ENCODE measurements at regions not wholly inside any gene's neighbourhood (a gene's known extent, or its start where the extent isn't known, plus 50 kb on each side); places are given as distances from the start of the nearest gene placed in this dataset.

GRCh38 chr14:34319140-34319539, 142.9 kb downstream of the SPTSSA start:
- ChIA-PET POLR2A (no interaction called here), CTCF (interaction anchor here (1.4 kb wide), 1 partner anchor 13 kb away, joined by 4 read pairs; no protein-coding TSS in a partner anchor)

GRCh38 chr14:34318014-34318413, 144.0 kb downstream of the SPTSSA start:
- CTCF ChIA-PET: no interaction called here

More at GRCh38 chr14:34319140-34319539, 142.9 kb downstream of the SPTSSA start:
- 0 out of 2 replicates have a peak, but pooled peaks cover 4% of the 10 kb centered on the region for H3K9me3 Mint-ChIP-seq
- H3K4me1 Mint-ChIP-seq: no peaks in the 10 kb centered on the region
- no peaks in the 10 kb centered on the region for H3K27me3 Mint-ChIP-seq (ENCODE audit: low read depth)
- H3K36me3 Mint-ChIP-seq: no peaks in the 10 kb centered on the region
- H3K27ac Mint-ChIP-seq: no peak overlapping the region
- ATAC-seq (no peak), DNase-seq (ENCODE audit: low spot score) (no peak)
- no peak for TF ChIP-seq ZNF232 (CRISPR knock-in tag; IDR thresholded peaks at IDR 0.05)
- TF ChIP-seq IRF1 (CRISPR knock-in tag; IDR thresholded peaks at IDR 0.05): no peak
- no peak for TF ChIP-seq MAX (CRISPR knock-in tag; IDR thresholded peaks at IDR 0.05)
- no peak for TF ChIP-seq ZBTB21 (CRISPR knock-in tag; IDR thresholded peaks at IDR 0.05; ENCODE audit: borderline replicate concordance)
- TF ChIP-seq NFE2L1 (CRISPR knock-in tag; IDR thresholded peaks at IDR 0.05): no peak
- no peak overlapping the region for H3K4me3 Mint-ChIP-seq

GRCh38 chr14:34310724-34311123, 151.3 kb downstream of the SPTSSA start:
- Mint-ChIP-seq H3K36me3 (no peaks in the 10 kb centered on the region), H3K27me3 (ENCODE audit: low read depth) (peaks cover 6% of the 10 kb centered on the region; the same call in 1 of the 2 replicates), H3K27ac (no peak overlapping the region), H3K4me1 (no peaks in the 10 kb centered on the region), H3K9me3 (peaks cover 8% of the 10 kb centered on the region), H3K4me3 (no peak overlapping the region)
- POLR2A ChIA-PET: no interaction called here
- ATAC-seq: no peak
- DNase-seq (ENCODE audit: low spot score): no peak
- CTCF ChIA-PET: interaction anchor here (1.3 to 1.4 kb wide), 2 partner anchors 10 to 12 kb away, joined by 4 to 5 read pairs; no protein-coding TSS in a partner anchor
- TF ChIP-seq ZNF425 (CRISPR knock-in tag; conservative IDR thresholded peaks at IDR 0.05) (no peak), AR (CRISPR knock-in tag; IDR thresholded peaks at IDR 0.05) (no peak), MYBL2 (CRISPR knock-in tag; IDR thresholded peaks at IDR 0.05) (no peak), RORB (CRISPR knock-in tag; IDR thresholded peaks at IDR 0.05) (no peak), ATF3 (CRISPR knock-in tag; conservative IDR thresholded peaks at IDR 0.05) (no peak), ZNF219 (CRISPR knock-in tag; IDR thresholded peaks at IDR 0.05; ENCODE audit: borderline replicate concordance) (no peak)

More at GRCh38 chr14:34318014-34318413, 144.0 kb downstream of the SPTSSA start:
- Mint-ChIP-seq H3K4me1 (no peaks in the 10 kb centered on the region), H3K36me3 (no peaks in the 10 kb centered on the region), H3K9me3 (0 out of 2 replicates have a peak, but pooled peaks cover 4% of the 10 kb centered on the region), H3K27ac (no peak overlapping the region), H3K27me3 (ENCODE audit: low read depth) (no peaks in the 10 kb centered on the region), H3K4me3 (no peak overlapping the region)
- POLR2A ChIA-PET: no interaction called here
- DNase-seq (ENCODE audit: low spot score) (no peak), ATAC-seq (no peak)
- TF ChIP-seq ZNF425 (CRISPR knock-in tag; conservative IDR thresholded peaks at IDR 0.05) (no peak), ATF6 (CRISPR knock-in tag; IDR thresholded peaks at IDR 0.05) (no peak), HMGA2 (CRISPR knock-in tag; IDR thresholded peaks at IDR 0.05) (no peak), ZNF232 (CRISPR knock-in tag; IDR thresholded peaks at IDR 0.05) (no peak), GRHL2 (CRISPR knock-in tag; IDR thresholded peaks at IDR 0.05; ENCODE audit: insufficient replicate concordance, severe bottlenecking) (no peak)
